ENCODE measurements at regions not wholly inside any gene's neighbourhood (a gene's known extent, or its start where the extent isn't known, plus 50 kb on each side); places are given as distances from the start of the nearest gene placed in this dataset.
A peak's percentile ranks its signal among the peaks of the same experiment; 100 is the strongest.

DNA sequence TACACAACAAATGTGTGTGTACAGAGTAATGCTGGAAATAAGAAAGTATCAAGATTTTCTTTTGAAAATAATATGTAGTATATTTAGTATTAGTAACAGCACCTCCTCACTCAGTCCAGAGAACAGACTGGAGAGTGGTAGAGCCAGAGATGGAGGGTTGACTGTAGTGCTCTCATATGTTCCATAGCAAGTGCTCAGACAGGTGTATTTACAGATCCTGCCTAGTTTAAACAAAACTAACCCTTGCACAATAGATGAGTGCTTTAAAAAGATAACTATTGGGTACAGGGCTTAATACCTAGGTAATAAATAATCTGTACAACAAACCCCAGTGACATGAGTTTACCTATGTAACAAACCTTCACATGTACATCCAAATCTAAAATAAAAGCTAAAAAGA, 381.0 kb upstream of the EMCN start:
- H3K9me3 ChIP-seq = no peaks in the 10 kb centered on the region
- no peaks in the 10 kb centered on the region for H3K27me3 ChIP-seq
- H3K36me3 ChIP-seq = no peaks in the 10 kb centered on the region
- H3K4me3 ChIP-seq = no peak overlapping the region
- H3K27ac ChIP-seq = no peak overlapping the region
- intact Hi-C loops (cut with DNase I; ENCODE audit: low total_unique reads) = loop anchor here (5.0 kb wide), 1 partner anchor 183 kb away; no protein-coding TSS in a partner anchor
- H3K4me1 ChIP-seq = no peaks in the 10 kb centered on the region
- no peak for DNase-seq (ENCODE audit: low spot score in 2 of 2)
- TF ChIP-seq POLR2AphosphoS5 (IDR thresholded peaks at IDR 0.05) = no peak
- TF ChIP-seq POLR2A (IDR thresholded peaks at IDR 0.05) = no peak
- TF ChIP-seq, protein P1, sequence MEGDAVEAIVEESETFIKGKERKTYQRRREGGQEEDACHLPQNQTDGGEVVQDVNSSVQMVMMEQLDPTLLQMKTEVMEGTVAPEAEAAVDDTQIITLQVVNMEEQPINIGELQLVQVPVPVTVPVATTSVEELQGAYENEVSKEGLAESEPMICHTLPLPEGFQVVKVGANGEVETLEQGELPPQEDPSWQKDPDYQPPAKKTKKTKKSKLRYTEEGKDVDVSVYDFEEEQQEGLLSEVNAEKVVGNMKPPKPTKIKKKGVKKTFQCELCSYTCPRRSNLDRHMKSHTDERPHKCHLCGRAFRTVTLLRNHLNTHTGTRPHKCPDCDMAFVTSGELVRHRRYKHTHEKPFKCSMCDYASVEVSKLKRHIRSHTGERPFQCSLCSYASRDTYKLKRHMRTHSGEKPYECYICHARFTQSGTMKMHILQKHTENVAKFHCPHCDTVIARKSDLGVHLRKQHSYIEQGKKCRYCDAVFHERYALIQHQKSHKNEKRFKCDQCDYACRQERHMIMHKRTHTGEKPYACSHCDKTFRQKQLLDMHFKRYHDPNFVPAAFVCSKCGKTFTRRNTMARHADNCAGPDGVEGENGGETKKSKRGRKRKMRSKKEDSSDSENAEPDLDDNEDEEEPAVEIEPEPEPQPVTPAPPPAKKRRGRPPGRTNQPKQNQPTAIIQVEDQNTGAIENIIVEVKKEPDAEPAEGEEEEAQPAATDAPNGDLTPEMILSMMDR (IDR thresholded peaks at IDR 0.05) = no peak

DNA sequence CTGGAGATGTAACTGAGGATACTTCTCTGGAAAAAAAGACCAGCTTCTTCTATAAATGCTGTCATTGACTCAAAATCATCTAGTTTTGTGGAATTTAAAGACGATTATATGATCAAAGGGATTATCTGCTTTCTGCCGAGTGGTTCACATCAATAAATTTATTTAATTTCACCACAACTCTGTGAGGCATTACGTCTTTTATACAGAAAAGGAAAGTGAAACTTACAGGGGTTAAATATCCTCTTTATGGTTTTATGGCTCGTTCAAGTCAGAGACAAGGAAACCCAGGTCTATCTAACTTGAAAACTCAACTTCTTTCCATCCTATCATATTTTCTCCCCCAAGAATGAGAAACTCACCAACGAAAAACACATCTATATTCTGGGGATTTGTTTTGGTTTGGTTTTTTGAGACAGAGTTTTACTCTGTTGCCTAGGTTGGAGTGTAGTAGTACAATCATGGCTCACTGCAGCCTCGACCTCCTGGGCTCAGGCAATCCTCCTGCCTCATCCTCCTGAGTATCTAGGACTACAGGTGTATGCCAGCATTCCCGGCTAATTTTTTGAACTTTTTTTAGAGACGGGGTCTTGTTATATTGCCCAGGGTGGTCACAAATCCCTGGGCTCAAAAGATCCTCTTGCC, 377.9 kb upstream of the EMCN start:
- TF ChIP-seq, protein P1 (IDR thresholded peaks at IDR 0.05) = no peak
- TF ChIP-seq POLR2AphosphoS5 (IDR thresholded peaks at IDR 0.05) (no peak), POLR2A (IDR thresholded peaks at IDR 0.05) (no peak)
- H3K36me3 ChIP-seq = no peaks in the 10 kb centered on the region
- H3K27ac ChIP-seq = no peak overlapping the region
- no peak for DNase-seq (ENCODE audit: low spot score in 2 of 2)
- no peaks in the 10 kb centered on the region for H3K27me3 ChIP-seq
- intact Hi-C loops (cut with DNase I; ENCODE audit: low total_unique reads) = loop anchor here (5.0 kb wide), 1 partner anchor 187 kb away; no protein-coding TSS in a partner anchor
- H3K4me3 ChIP-seq = peak overlapping the region; percentile 22 to 50 (median 35)
- no peaks in the 10 kb centered on the region for H3K4me1 ChIP-seq
- H3K9me3 ChIP-seq = peaks cover 0 to under 1% of the 10 kb centered on the region in 2 donors

DNA sequence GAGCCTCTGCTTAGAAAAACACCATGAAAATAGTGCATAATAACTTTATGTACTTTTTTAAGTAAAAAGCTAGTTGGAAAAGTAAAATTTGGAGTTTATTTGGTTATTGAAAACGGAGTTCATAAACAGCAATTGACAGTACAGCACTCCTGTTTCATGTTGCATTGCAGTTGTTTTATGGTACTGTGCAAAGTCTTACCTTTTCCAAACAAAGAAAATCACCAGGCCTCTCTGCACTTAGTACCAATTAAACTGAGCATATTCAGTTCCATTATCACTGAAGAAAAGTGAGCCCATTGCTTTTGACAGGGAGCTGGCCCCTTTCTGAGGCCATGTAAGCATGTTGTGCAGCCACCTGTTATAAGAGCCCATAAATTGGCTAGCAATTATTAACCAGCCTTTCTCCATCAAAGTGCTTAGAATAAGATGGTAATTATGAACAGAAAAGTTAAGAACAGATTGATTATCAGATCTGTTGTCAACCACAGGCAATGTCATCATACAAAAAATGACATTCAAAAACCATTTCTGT, 376.6 kb upstream of the EMCN start:
- TF ChIP-seq POLR2A (IDR thresholded peaks at IDR 0.05) = no peak
- Histone ChIP-seq H3K36me3 (no peaks in the 10 kb centered on the region), H3K27ac (no peak overlapping the region), H3K9me3 (peaks cover 0 to 12% of the 10 kb centered on the region in 2 donors), H3K4me3 (no peak overlapping the region), H3K4me1 (no peaks in the 10 kb centered on the region), H3K27me3 (no peaks in the 10 kb centered on the region)
- intact Hi-C loops (cut with DNase I; ENCODE audit: low total_unique reads) = no loop called here
- no peak for DNase-seq (ENCODE audit: low spot score in 2 of 2)

DNA sequence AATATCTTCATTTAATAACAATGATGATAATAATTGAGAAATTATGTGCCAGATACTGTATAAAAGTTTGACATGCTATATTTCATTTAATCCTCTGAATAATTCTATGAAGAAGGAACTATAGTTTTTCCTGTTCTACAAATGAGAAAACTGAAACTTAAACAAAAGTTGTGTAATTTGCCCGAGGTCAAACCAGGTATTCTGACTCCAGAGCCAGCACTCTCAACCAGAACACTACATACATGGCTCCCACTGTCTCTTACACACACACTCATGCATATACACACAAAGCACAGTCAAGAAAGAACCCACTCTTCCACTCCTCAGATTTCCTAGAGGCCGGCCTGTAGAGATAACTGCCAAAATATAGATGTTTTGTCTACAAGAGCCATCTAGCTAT, 374.0 kb upstream of the EMCN start:
- Histone ChIP-seq H3K27ac (no peak overlapping the region), H3K27me3 (no peaks in the 10 kb centered on the region), H3K4me1 (no peaks in the 10 kb centered on the region), H3K9me3 (peaks cover 0 to 22% of the 10 kb centered on the region in 2 donors), H3K36me3 (no peaks in the 10 kb centered on the region), H3K4me3 (no peak overlapping the region)
- no peak for DNase-seq (ENCODE audit: low spot score in 2 of 2)
- intact Hi-C loops (cut with DNase I; ENCODE audit: low total_unique reads) = no loop called here
- TF ChIP-seq, protein P1 (IDR thresholded peaks at IDR 0.05) = no peak
- TF ChIP-seq POLR2A (IDR thresholded peaks at IDR 0.05) (no peak), POLR2AphosphoS5 (IDR thresholded peaks at IDR 0.05) (no peak)

DNA sequence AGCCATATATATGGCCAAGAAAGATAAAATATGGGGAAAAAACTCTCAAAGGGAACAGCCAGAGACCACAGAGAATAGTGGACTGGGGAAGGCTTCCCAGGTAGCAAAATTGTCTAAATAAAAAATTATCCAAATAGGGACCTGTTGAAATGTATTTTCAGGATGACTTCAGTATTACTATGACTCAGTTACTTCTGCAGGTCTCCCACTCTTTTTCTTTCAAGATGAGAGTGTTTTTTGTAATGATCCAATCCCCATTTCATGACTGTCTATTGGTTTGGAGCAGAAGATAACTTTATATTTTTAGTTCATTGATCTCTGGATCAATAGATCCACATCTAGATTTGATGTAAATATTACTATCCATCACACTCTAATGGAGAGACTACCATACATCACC, 372.1 kb upstream of the EMCN start:
- no peak for TF ChIP-seq POLR2AphosphoS5 (IDR thresholded peaks at IDR 0.05)
- no peak for TF ChIP-seq POLR2A (IDR thresholded peaks at IDR 0.05)
- TF ChIP-seq, protein P1 (IDR thresholded peaks at IDR 0.05) = no peak
- no peak overlapping the region for H3K4me3 ChIP-seq
- no peak for DNase-seq (ENCODE audit: low spot score in 2 of 2)
- H3K27me3 ChIP-seq = no peaks in the 10 kb centered on the region
- no peaks in the 10 kb centered on the region for H3K4me1 ChIP-seq
- H3K9me3 ChIP-seq = peaks cover 0 to 38% of the 10 kb centered on the region in 2 donors
- H3K36me3 ChIP-seq = no peaks in the 10 kb centered on the region
- intact Hi-C loops (cut with DNase I; ENCODE audit: low total_unique reads) = no loop called here
- H3K27ac ChIP-seq = no peak overlapping the region

All from breast epithelium (tissue), 4 donors.